ENCODE measurements at regions not wholly inside any gene's neighbourhood (a gene's known extent, or its start where the extent isn't known, plus 50 kb on each side); places are given as distances from the start of the nearest gene placed in this dataset.

DNA sequence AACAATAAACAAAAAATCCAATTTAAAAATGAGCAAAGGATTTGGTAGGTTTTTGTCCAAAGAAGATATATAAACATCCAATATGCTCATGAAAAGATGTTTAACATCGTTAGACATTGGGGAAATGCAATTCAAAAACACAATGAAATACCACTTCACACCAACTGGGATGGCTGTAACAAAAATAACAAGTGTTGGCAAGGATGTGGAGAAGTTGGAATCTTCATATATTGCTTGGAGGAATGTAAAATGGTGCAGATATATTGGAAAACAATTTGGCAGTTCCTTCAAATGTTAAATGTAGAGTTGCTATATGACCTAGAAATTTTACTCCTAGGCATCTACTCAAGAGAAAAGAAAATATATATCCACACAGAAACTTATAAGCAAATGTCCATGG, 224.3 kb downstream of the AUH start:
- POLR2A ChIA-PET, result no interaction called here
- Mint-ChIP-seq H3K4me1 (ENCODE audit: low read depth) (peaks cover 8% of the 10 kb centered on the region), H3K9me3 (peaks cover 2% of the 10 kb centered on the region), H3K27me3 (peaks cover 5% of the 10 kb centered on the region), H3K36me3 (ENCODE audit: low read depth) (peaks cover 9% of the 10 kb centered on the region), H3K27ac (no peak overlapping the region), H3K4me3 (no peak overlapping the region)
- DNase-seq (no peak), ATAC-seq (no peak)
- intact Hi-C loops (cut with micrococcal nuclease), result no loop called here
- CTCF ChIA-PET, result no interaction called here
- TF ChIP-seq, protein P1, sequence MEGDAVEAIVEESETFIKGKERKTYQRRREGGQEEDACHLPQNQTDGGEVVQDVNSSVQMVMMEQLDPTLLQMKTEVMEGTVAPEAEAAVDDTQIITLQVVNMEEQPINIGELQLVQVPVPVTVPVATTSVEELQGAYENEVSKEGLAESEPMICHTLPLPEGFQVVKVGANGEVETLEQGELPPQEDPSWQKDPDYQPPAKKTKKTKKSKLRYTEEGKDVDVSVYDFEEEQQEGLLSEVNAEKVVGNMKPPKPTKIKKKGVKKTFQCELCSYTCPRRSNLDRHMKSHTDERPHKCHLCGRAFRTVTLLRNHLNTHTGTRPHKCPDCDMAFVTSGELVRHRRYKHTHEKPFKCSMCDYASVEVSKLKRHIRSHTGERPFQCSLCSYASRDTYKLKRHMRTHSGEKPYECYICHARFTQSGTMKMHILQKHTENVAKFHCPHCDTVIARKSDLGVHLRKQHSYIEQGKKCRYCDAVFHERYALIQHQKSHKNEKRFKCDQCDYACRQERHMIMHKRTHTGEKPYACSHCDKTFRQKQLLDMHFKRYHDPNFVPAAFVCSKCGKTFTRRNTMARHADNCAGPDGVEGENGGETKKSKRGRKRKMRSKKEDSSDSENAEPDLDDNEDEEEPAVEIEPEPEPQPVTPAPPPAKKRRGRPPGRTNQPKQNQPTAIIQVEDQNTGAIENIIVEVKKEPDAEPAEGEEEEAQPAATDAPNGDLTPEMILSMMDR (IDR thresholded peaks at IDR 0.05), result no peak

DNA sequence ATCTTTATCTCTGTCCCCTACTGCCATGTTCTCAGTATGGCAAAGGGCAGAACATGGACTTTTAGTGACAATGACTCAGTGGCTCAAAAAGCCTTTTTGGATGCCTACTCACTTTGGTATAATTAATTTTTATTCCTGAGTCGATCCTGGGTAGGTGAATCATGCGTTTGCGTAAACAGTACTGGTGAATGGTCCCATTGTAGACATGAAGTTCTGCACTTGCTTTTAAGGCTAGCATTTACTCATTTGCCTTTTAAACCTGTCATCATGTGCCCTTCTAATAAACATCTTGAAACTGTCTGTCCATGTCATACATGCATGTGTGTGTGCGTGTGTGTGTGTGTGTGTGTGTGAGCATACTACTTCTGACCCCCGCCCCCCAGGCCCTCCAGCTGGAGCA, 223.0 kb downstream of the AUH start:
- no peak for ATAC-seq
- Mint-ChIP-seq H3K4me3 (no peak overlapping the region), H3K27me3 (peaks cover 5% of the 10 kb centered on the region), H3K27ac (no peak overlapping the region), H3K9me3 (peaks cover 2% of the 10 kb centered on the region), H3K36me3 (ENCODE audit: low read depth) (peaks cover 9% of the 10 kb centered on the region), H3K4me1 (ENCODE audit: low read depth) (peaks cover 8% of the 10 kb centered on the region)
- TF ChIP-seq, protein P1 (IDR thresholded peaks at IDR 0.05), result no peak
- POLR2A ChIA-PET, result interaction anchor here (0.6 to 1.8 kb wide), 3 partner anchors 11 to 23 kb away, joined by 3 to 7 read pairs (median 3); no protein-coding TSS in a partner anchor
- CTCF ChIA-PET, result interaction anchor here (1.1 kb wide), 1 partner anchor 49 kb away, joined by 3 read pairs; no protein-coding TSS in a partner anchor
- DNase-seq, result no peak
- intact Hi-C loops (cut with micrococcal nuclease), result no loop called here

DNA sequence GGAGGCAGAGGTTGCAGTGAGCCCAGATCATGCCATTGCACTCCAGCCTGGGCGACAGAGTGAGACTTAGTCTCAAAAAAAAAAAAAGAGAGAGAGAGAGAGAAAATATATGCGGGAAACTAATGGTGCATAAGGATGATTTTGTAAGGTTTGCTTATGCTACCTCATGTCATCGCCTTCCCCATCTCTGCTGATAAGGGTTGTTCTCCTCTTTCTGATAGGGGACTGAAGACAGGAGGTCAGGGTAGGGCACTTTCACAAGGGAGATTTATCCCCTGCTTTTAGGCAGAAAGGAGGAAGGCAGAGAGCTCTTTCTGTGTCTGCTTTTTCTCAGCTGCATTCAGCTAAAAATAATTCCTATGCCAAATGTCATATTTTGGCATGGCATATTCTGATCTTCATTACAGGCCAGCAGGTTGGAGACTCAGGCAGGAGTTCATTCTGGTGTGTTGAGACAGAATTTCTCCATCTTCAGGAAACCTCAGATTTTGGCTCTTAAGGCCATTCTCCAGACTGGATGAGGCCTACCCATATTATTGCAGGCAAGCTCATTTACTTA, 220.2 kb downstream of the AUH start:
- Mint-ChIP-seq H3K27me3 (peaks cover 5% of the 10 kb centered on the region), H3K36me3 (ENCODE audit: low read depth) (peaks cover 10% of the 10 kb centered on the region), H3K27ac (no peak overlapping the region), H3K9me3 (peaks cover 10% of the 10 kb centered on the region), H3K4me1 (ENCODE audit: low read depth) (peaks cover 18% of the 10 kb centered on the region), H3K4me3 (no peak overlapping the region)
- ATAC-seq, result no peak
- POLR2A ChIA-PET, result interaction anchor here (0.9 to 1.9 kb wide), 8 partner anchors 9 to 67 kb away, joined by 3 to 6 read pairs (median 3); no protein-coding TSS in a partner anchor
- intact Hi-C loops (cut with micrococcal nuclease), result no loop called here
- CTCF ChIA-PET, result interaction anchor here (1.2 to 2.1 kb wide), 2 partner anchors 10 to 42 kb away, joined by 3 to 6 read pairs; no protein-coding TSS in a partner anchor
- no peak for DNase-seq
- TF ChIP-seq, protein P1 (IDR thresholded peaks at IDR 0.05), result no peak

DNA sequence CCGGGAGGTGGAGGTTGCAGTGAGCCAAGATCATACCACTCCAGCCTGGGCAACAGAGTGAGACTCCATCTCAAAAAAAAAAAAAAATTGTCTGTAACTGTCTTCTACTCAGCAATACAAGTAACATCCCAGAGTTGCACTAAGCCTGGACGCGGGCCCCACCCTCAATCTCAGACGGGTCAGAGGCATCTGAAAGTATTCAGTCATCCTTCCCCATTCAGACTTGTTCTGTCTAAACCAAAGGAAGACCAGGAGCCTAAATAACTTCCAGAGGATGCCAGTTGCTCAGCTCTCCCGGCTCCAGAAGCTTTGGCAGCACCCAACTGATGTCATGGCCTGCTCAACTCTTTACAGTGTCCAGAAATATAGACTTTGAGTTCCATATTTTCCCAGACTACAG, 218.6 kb downstream of the AUH start:
- H3K4me1 Mint-ChIP-seq (ENCODE audit: low read depth), result peaks cover 32% of the 10 kb centered on the region
- CTCF ChIA-PET, result interaction anchor here (0.9 kb wide), 1 partner anchor 106 kb away, joined by 3 read pairs; no protein-coding TSS in a partner anchor
- ATAC-seq (no peak), DNase-seq (no peak)
- peaks cover 16% of the 10 kb centered on the region for H3K36me3 Mint-ChIP-seq (ENCODE audit: low read depth)
- peaks cover 10% of the 10 kb centered on the region for H3K9me3 Mint-ChIP-seq
- peaks cover 1% of the 10 kb centered on the region for H3K27me3 Mint-ChIP-seq
- no peak overlapping the region for H3K27ac Mint-ChIP-seq
- TF ChIP-seq, protein P1 (IDR thresholded peaks at IDR 0.05), result no peak
- POLR2A ChIA-PET, result interaction anchor here (0.5 to 1.5 kb wide), 4 partner anchors 10 to 332 kb away, joined by 3 to 6 read pairs (median 3); no protein-coding TSS in a partner anchor
- intact Hi-C loops (cut with micrococcal nuclease), result no loop called here
- H3K4me3 Mint-ChIP-seq, result no peak overlapping the region

DNA sequence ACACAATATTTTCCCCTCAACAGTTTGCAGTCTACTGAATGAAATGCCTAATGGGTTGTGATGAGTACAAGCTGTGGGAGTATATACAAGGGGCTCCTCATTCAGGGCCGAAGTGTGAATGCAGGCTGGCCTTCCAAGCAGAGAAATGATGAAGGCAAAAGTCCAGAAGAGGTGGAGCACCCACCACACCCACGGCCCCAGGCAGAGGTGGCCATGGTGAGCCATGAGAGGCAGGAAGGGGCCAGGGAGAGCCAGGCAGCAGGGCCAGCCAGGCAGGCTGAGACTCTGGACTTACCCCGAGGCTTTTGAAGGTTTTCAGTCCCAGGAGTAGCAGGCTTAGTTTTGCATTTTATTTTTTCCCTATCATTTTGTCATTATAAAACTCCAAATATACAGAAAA, 218.1 kb downstream of the AUH start:
- peaks cover 17% of the 10 kb centered on the region for H3K36me3 Mint-ChIP-seq (ENCODE audit: low read depth)
- ATAC-seq (no peak), DNase-seq (no peak)
- intact Hi-C loops (cut with micrococcal nuclease), result no loop called here
- TF ChIP-seq, protein P1 (IDR thresholded peaks at IDR 0.05), result no peak
- peaks cover 10% of the 10 kb centered on the region for H3K9me3 Mint-ChIP-seq
- H3K27me3 Mint-ChIP-seq, result no peaks in the 10 kb centered on the region
- peaks cover 37% of the 10 kb centered on the region for H3K4me1 Mint-ChIP-seq (ENCODE audit: low read depth)
- no peak overlapping the region for H3K27ac Mint-ChIP-seq
- no peak overlapping the region for H3K4me3 Mint-ChIP-seq
- ChIA-PET POLR2A (no interaction called here), CTCF (no interaction called here)

Data from activated CD8-positive, alpha-beta T cell treated with anti-CD3 and anti-CD28 coated beads for 36 hours (primary cell).